Prostate gland (tissue), 2 donors: ENCODE measurements at regions not wholly inside any gene's neighbourhood (a gene's known extent, or its start where the extent isn't known, plus 50 kb on each side); places are given as distances from the start of the nearest gene placed in this dataset.

Experiments used
- POLR2AphosphoS5 ChIP-seq: sonication (generic); formaldehyde crosslinking; IDR thresholded peaks from one replicate; pipeline ENCODE4 v1.6.1; 2017; ENCODE audit warnings: antibody characterized with exemption
- TF ChIP-seq, protein P1 (sequence below), 4 experiments: fragments of 200-600 bp in 2 of 4; fragments of 450-650 bp in 2 of 4; sonication (generic) in 2 of 4; IDR thresholded peaks; 1 replicate in 3 of 4; 2 replicates in 1 of 4; pipeline ENCODE4 v1.5.1; 2016 to 2019; ENCODE audit warnings: antibody characterized with exemption in 4 of 4, mild to moderate bottlenecking in 2 of 4, moderate library complexity in 2 of 4

DNA sequence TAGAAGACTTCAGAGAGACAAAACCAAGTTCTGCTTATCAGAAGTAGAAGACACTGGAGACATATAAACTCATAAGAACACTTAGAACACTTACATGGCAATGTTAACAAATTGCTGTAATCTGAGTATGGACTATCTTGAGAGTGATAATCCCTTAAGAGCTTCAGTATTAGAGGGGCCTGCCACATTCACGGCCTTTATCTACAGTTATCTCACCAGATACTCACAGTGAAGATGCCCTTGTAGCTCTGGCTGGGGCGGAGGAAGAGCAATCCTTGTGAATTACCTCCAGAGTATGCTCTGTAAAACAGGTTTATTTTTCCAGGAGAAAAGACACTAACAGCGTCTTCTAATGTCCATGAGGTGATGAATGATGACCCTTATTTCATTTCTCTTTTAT is 762.8 kb downstream of the FAM181B start:
- TF ChIP-seq POLR2AphosphoS5: no peak
- TF ChIP-seq, protein P1, sequence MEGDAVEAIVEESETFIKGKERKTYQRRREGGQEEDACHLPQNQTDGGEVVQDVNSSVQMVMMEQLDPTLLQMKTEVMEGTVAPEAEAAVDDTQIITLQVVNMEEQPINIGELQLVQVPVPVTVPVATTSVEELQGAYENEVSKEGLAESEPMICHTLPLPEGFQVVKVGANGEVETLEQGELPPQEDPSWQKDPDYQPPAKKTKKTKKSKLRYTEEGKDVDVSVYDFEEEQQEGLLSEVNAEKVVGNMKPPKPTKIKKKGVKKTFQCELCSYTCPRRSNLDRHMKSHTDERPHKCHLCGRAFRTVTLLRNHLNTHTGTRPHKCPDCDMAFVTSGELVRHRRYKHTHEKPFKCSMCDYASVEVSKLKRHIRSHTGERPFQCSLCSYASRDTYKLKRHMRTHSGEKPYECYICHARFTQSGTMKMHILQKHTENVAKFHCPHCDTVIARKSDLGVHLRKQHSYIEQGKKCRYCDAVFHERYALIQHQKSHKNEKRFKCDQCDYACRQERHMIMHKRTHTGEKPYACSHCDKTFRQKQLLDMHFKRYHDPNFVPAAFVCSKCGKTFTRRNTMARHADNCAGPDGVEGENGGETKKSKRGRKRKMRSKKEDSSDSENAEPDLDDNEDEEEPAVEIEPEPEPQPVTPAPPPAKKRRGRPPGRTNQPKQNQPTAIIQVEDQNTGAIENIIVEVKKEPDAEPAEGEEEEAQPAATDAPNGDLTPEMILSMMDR (IDR thresholded peaks at IDR 0.05): no peak
